ENCODE measurements at regions not wholly inside any gene's neighbourhood (a gene's known extent, or its start where the extent isn't known, plus 50 kb on each side); places are given as distances from the start of the nearest gene placed in this dataset.

- Mint-ChIP-seq H3K27me3 (no peaks in the 10 kb centered on the region), H3K9me3 (no peaks in the 10 kb centered on the region), H3K27ac (no peak overlapping the region), H3K4me1 (ENCODE audit: low read depth) (no peaks in the 10 kb centered on the region), H3K36me3 (ENCODE audit: low read depth) (no peaks in the 10 kb centered on the region), H3K4me3 (no peak overlapping the region)
- CTCF ChIA-PET, result interaction anchor here (0.7 to 1.4 kb wide), 2 partner anchors 45 to 184 kb away, joined by 3 to 5 read pairs; no protein-coding TSS in a partner anchor
- ATAC-seq (no peak), DNase-seq (no peak)
- POLR2A ChIA-PET, result no interaction called here
- intact Hi-C loops (cut with micrococcal nuclease), result no loop called here
- no peak for TF ChIP-seq CTCF (IDR thresholded peaks at IDR 0.05)
These were observed 73.9 kb upstream of the RGL1 start for GRCh38 chr1:183730886-183731573.

GRCh38 chr1:183730107-183730724 lies 74.7 kb upstream of the RGL1 start:
- no peak for ATAC-seq
- ChIA-PET CTCF (no interaction called here), POLR2A (no interaction called here)
- no peak for DNase-seq
- H3K4me1 Mint-ChIP-seq (ENCODE audit: low read depth), result no peaks in the 10 kb centered on the region
- no peaks in the 10 kb centered on the region for H3K9me3 Mint-ChIP-seq
- H3K27me3 Mint-ChIP-seq, result no peaks in the 10 kb centered on the region
- no peaks in the 10 kb centered on the region for H3K36me3 Mint-ChIP-seq (ENCODE audit: low read depth)
- H3K27ac Mint-ChIP-seq, result no peak overlapping the region
- H3K4me3 Mint-ChIP-seq, result no peak overlapping the region
- no peak for TF ChIP-seq CTCF (IDR thresholded peaks at IDR 0.05)
- intact Hi-C loops (cut with micrococcal nuclease), result no loop called here

- DNase-seq, result no peak
- intact Hi-C loops (cut with micrococcal nuclease), result no loop called here
- Mint-ChIP-seq H3K27ac (no peak overlapping the region), H3K36me3 (ENCODE audit: low read depth) (no peaks in the 10 kb centered on the region), H3K9me3 (no peaks in the 10 kb centered on the region), H3K27me3 (no peaks in the 10 kb centered on the region), H3K4me1 (ENCODE audit: low read depth) (no peaks in the 10 kb centered on the region), H3K4me3 (no peak overlapping the region)
- no peak for TF ChIP-seq CTCF (IDR thresholded peaks at IDR 0.05)
- CTCF ChIA-PET, result no interaction called here
- no peak for ATAC-seq
- POLR2A ChIA-PET, result no interaction called here
These were observed 73.7 kb upstream of the APOBEC4 start for GRCh38 chr1:183726825-183727224.

GRCh38 chr1:183724350-183725042 lies 71.4 kb upstream of the APOBEC4 start:
- Mint-ChIP-seq H3K36me3 (ENCODE audit: low read depth) (no peaks in the 10 kb centered on the region), H3K27ac (no peak overlapping the region), H3K4me1 (ENCODE audit: low read depth) (no peaks in the 10 kb centered on the region), H3K9me3 (no peaks in the 10 kb centered on the region), H3K4me3 (no peak overlapping the region), H3K27me3 (no peaks in the 10 kb centered on the region)
- DNase-seq (no peak), ATAC-seq (no peak)
- POLR2A ChIA-PET, result no interaction called here
- intact Hi-C loops (cut with micrococcal nuclease), result no loop called here
- TF ChIP-seq CTCF (IDR thresholded peaks at IDR 0.05), result no peak
- CTCF ChIA-PET, result no interaction called here

- DNase-seq (no peak), ATAC-seq (no peak)
- H3K9me3 Mint-ChIP-seq, result no peaks in the 10 kb centered on the region
- no peak for TF ChIP-seq CTCF (IDR thresholded peaks at IDR 0.05)
- H3K27me3 Mint-ChIP-seq, result no peaks in the 10 kb centered on the region
- ChIA-PET POLR2A (no interaction called here), CTCF (no interaction called here)
- H3K4me3 Mint-ChIP-seq, result no peak overlapping the region
- H3K27ac Mint-ChIP-seq, result no peak overlapping the region
- no peaks in the 10 kb centered on the region for H3K36me3 Mint-ChIP-seq (ENCODE audit: low read depth)
- H3K4me1 Mint-ChIP-seq (ENCODE audit: low read depth), result no peaks in the 10 kb centered on the region
- intact Hi-C loops (cut with micrococcal nuclease), result no loop called here
These were observed 70.5 kb upstream of the APOBEC4 start for GRCh38 chr1:183723571-183723970.
